HepG2 (cell line): ENCODE measurements at regions not wholly inside any gene's neighbourhood (a gene's known extent, or its start where the extent isn't known, plus 50 kb on each side); places are given as distances from the start of the nearest gene placed in this dataset.

ENCODE experiments used
- POLR2A ChIP-seq, 2 experiments: IDR thresholded peaks; 2 replicates each; pipeline ENCODE4 v1.6.1; 2011; ENCODE audit warnings: low read depth in 2 of 2, low read length in 2 of 2, mild to moderate bottlenecking in 1 of 2, moderate library complexity in 1 of 2; ENCODE audit not compliant: insufficient read depth in 1 of 2
- ZBTB40 ChIP-seq, 2 experiments: fragments of 450-650 bp in 1 of 2; sonication (generic) in 1 of 2; formaldehyde crosslinking in 1 of 2; IDR thresholded peaks; 2 replicates each; pipeline versions ENCODE4 v1.6.1 to v1.8.0; 2016 to 2022; ENCODE audit warnings: antibody characterized with exemption in 1 of 2, mild to moderate bottlenecking in 1 of 2, missing genetic modification reagents in 1 of 2
- ZNF639 ChIP-seq: conservative IDR thresholded peaks from 2 replicates; pipeline ENCODE4 v1.6.1; 2018; ENCODE audit warnings: missing genetic modification reagents
- TF ChIP-seq, protein P1 (sequence below): sonication (generic); formaldehyde crosslinking; IDR thresholded peaks from 2 replicates; pipeline ENCODE4 v1.5.0; 2020; ENCODE audit warnings: mild to moderate bottlenecking, missing genetic modification reagents, moderate library complexity

DNA sequence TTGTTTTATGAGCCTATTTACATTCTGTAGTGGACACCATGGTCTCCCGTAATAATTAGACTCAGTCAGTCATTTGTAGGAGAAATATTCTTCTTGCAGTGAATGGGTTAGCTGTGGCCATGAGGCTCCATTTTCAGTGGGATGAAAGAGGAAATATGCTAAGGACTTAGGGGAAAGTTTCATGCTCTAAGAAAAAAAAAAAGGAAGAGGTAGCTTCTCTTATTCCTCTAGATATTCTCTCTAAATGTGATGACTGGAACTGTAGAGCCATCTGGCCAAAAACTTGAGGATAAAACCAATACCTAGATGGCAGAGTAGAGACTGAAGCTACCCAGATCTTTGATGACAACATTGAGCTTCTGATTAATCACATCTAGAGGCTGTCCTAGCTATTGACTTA, 75.8 kb upstream of the SESN3 start:
- TF ChIP-seq, protein P1, sequence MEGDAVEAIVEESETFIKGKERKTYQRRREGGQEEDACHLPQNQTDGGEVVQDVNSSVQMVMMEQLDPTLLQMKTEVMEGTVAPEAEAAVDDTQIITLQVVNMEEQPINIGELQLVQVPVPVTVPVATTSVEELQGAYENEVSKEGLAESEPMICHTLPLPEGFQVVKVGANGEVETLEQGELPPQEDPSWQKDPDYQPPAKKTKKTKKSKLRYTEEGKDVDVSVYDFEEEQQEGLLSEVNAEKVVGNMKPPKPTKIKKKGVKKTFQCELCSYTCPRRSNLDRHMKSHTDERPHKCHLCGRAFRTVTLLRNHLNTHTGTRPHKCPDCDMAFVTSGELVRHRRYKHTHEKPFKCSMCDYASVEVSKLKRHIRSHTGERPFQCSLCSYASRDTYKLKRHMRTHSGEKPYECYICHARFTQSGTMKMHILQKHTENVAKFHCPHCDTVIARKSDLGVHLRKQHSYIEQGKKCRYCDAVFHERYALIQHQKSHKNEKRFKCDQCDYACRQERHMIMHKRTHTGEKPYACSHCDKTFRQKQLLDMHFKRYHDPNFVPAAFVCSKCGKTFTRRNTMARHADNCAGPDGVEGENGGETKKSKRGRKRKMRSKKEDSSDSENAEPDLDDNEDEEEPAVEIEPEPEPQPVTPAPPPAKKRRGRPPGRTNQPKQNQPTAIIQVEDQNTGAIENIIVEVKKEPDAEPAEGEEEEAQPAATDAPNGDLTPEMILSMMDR (CRISPR knock-in tag), result no peak
- TF ChIP-seq ZNF639 (CRISPR knock-in tag) (no peak), ZBTB40 (IDR thresholded peaks at IDR 0.05) (no peak), ZBTB40 (CRISPR knock-in tag; IDR thresholded peaks at IDR 0.05) (no peak), POLR2A (IDR thresholded peaks at IDR 0.05; ENCODE audit: insufficient read depth in 1 of 2, low read depth in 2 of 2, low read length in 2 of 2) (no peak)
